ENCODE measurements at regions not wholly inside any gene's neighbourhood (a gene's known extent, or its start where the extent isn't known, plus 50 kb on each side); places are given as distances from the start of the nearest gene placed in this dataset.
"Not testable (repeated sequence)": the region's sequence is repeated elsewhere in the genome, so short reads cannot be mapped to it uniquely, and the experiment has no call there.

DNA sequence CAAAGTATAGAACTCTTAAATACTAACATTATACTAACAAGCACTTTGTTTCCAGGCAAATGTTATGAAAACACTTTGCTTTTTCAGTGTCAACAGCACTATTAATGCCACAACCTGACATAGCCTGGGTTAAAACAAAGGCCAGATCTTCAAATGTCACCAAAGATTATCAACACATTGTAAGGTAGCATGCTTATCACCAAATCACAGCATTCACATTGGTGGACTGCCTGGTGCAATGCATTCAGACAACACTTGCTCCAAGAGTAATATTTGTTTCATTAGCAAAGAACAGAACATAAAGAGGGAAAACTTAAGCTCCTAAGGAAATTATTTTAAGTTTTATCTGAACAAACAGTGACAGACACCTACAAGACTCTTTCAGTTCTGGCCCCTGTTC, 1361.2 kb downstream of the CDH8 start:
- Histone ChIP-seq H3K36me3 (no peaks in the 10 kb centered on the region), H3K27ac (no peak overlapping the region), H3K9me3 (no peaks in the 10 kb centered on the region), H3K4me1 (no peaks in the 10 kb centered on the region), H3K4me3 (no peak overlapping the region), H3K27me3 (no peaks in the 10 kb centered on the region)
- intact Hi-C loops (cut with DNase I), result no loop called here
- no peak for DNase-seq (ENCODE audit: low spot score in 2 of 2)
- TF ChIP-seq, protein P1, sequence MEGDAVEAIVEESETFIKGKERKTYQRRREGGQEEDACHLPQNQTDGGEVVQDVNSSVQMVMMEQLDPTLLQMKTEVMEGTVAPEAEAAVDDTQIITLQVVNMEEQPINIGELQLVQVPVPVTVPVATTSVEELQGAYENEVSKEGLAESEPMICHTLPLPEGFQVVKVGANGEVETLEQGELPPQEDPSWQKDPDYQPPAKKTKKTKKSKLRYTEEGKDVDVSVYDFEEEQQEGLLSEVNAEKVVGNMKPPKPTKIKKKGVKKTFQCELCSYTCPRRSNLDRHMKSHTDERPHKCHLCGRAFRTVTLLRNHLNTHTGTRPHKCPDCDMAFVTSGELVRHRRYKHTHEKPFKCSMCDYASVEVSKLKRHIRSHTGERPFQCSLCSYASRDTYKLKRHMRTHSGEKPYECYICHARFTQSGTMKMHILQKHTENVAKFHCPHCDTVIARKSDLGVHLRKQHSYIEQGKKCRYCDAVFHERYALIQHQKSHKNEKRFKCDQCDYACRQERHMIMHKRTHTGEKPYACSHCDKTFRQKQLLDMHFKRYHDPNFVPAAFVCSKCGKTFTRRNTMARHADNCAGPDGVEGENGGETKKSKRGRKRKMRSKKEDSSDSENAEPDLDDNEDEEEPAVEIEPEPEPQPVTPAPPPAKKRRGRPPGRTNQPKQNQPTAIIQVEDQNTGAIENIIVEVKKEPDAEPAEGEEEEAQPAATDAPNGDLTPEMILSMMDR (IDR thresholded peaks at IDR 0.05), result no peak

DNA sequence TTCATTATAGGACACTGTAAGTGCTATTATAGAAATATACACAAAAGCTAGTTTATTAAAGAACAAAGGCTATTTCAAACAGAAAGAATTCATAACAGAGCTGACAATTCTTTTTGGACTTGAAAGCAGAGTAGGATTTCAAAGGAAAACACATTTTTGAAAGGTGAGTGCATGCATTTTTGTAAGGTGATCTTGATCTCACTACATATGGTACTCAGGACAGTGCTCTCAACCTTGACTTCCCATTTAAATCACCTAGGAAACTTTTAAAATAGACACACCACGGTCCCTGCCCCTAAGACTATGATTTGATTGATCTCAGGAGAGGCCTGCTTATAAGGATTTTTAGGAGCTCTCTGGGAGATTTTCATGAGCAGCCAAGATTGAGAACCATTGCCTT, 1362.0 kb downstream of the CDH8 start:
- intact Hi-C loops (cut with DNase I), result no loop called here
- Histone ChIP-seq H3K9me3 (no peaks in the 10 kb centered on the region), H3K4me1 (no peaks in the 10 kb centered on the region), H3K4me3 (no peak overlapping the region), H3K27me3 (no peaks in the 10 kb centered on the region), H3K36me3 (no peaks in the 10 kb centered on the region), H3K27ac (no peak overlapping the region)
- DNase-seq (ENCODE audit: low spot score in 2 of 2), result no peak
- TF ChIP-seq, protein P1 (IDR thresholded peaks at IDR 0.05), result no peak

DNA sequence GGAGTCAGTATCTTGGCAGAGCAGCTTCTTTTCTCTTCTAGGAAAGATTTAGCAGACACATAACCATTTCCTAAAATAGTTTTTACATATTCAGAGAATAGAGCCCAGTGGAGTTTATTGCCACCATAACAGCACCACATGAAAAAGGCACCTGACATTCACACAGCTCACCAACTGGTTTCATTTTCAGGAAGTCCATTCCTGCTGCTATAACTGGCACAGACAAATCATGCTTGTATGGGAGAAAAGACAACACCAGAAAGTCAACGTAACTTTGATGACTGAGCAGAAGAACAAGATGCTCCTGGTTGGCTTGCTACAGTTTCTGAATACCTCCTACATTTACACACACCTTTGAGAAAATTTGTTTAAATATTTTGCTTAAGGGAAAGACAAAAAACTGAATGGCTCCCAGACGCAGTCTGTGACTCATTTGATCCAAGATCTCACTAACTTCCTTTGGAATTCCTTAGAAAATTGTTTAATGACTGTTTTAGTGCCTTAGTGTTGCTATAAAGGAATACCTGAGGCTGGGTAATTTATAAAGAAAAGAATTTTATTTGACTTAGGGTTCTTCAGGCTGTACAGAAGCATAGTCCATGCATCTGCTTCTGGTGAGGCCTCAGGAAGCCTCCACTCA, 1380.6 kb downstream of the CDH8 start:
- no peaks in the 10 kb centered on the region for H3K36me3 ChIP-seq
- intact Hi-C loops (cut with DNase I), result no loop called here
- no peaks in the 10 kb centered on the region for H3K9me3 ChIP-seq
- no peaks in the 10 kb centered on the region for H3K27me3 ChIP-seq
- H3K4me1 ChIP-seq, result no peaks in the 10 kb centered on the region
- DNase-seq (ENCODE audit: low spot score in 2 of 2), result no peak
- no peak overlapping the region for H3K4me3 ChIP-seq
- no peak overlapping the region for H3K27ac ChIP-seq
- TF ChIP-seq, protein P1 (IDR thresholded peaks at IDR 0.05), result no peak

DNA sequence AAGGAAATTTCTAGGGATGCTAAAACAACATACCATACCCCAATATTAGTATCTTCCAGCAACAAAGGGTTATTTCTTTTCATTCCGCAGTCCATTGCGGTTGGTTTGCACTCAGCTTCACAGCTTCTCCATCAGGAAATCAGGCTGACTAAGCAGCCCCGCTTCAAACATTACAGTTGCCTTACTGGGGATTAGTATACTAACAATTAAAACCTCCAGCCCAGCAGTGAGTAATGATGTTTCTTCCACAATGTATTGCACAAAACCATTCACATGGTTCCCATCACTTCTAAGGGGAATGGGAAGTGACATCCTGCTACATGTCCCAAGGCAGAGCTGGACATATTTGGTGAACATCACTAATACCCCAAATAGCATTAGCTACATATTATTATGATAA, 1384.9 kb downstream of the CDH8 start:
- no peak for DNase-seq (ENCODE audit: low spot score in 2 of 2)
- H3K9me3 ChIP-seq, result no peaks in the 10 kb centered on the region
- intact Hi-C loops (cut with DNase I), result no loop called here
- H3K27me3 ChIP-seq, result no peaks in the 10 kb centered on the region
- TF ChIP-seq, protein P1 (IDR thresholded peaks at IDR 0.05), result no peak
- no peaks in the 10 kb centered on the region for H3K36me3 ChIP-seq
- no peak overlapping the region for H3K27ac ChIP-seq
- H3K4me3 ChIP-seq, result no peak overlapping the region
- H3K4me1 ChIP-seq, result no peaks in the 10 kb centered on the region

DNA sequence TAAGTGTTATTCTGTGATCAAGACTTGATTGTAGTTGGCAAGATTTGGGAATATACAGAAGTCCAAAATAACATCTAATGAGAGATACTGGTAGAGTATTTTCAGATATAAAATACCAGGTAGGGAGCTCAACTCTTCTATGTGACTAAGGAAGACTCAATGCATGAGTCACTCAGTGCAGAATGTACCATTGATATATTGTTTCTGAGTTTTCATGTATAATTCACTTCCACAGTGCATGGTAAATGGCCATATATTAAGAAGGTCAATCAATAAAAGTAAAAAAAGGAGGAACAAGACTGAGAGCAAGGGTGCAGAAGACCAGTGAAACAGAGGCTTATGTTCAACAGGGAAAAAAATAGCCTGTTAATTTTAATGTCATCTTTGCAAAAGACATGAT, 1387.9 kb downstream of the CDH8 start:
- Histone ChIP-seq H3K9me3 (no peaks in the 10 kb centered on the region), H3K27ac (no peak overlapping the region), H3K4me3 (no peak overlapping the region), H3K4me1 (no peaks in the 10 kb centered on the region), H3K27me3 (no peaks in the 10 kb centered on the region), H3K36me3 (no peaks in the 10 kb centered on the region)
- intact Hi-C loops (cut with DNase I), result no loop called here
- TF ChIP-seq, protein P1 (IDR thresholded peaks at IDR 0.05), result no peak
- no peak for DNase-seq (ENCODE audit: low spot score in 2 of 2)

DNA sequence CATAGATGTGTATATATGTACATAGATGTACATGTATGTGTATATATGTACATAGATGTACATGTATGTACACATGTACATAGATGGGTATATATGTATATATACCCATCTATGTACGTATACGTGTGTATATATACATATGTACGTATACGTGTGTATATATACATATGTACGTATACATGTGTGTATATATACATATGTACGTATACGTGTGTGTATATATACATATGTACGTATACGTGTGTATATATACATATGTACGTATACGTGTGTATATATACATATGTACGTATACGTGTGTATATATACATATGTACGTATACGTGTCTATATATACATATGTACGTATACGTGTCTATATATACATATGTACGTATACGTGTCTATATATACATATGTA, 1388.8 kb downstream of the CDH8 start:
- H3K27ac ChIP-seq; H3K9me3 ChIP-seq; H3K27me3 ChIP-seq; DNase-seq (ENCODE audit: low spot score in 2 of 2); H3K36me3 ChIP-seq; H3K4me3 ChIP-seq; H3K4me1 ChIP-seq; intact Hi-C loops (cut with DNase I): not testable (repeated sequence)
